BE2C (cell line): ENCODE measurements at regions not wholly inside any gene's neighbourhood (a gene's known extent, or its start where the extent isn't known, plus 50 kb on each side); places are given as distances from the start of the nearest gene placed in this dataset.

Experiments used
- DNase-seq: peaks from one replicate; pipeline ENCODE4 v3.0.0-alpha.2; 2020
- H3K27me3 ChIP-seq: fragments of 250-450 bp; sonication (Bioruptor Pico); 2 replicates; pipeline ENCODE4 v1.5.1; 2020; ENCODE audit warnings: mild to moderate bottlenecking
- H3K36me3 ChIP-seq: fragments of 250-450 bp; sonication (Bioruptor Pico); 2 replicates; pipeline ENCODE4 v1.5.1; 2020; ENCODE audit warnings: mild to moderate bottlenecking
- H3K4me1 ChIP-seq: fragments of 250-450 bp; sonication (Bioruptor Pico); 2 replicates; pipeline ENCODE4 v1.5.1; 2020
- H3K4me3 ChIP-seq: 2 replicates; pipeline ENCODE4 v1.5.1; 2011; ENCODE audit warnings: low read depth, low read length
- H3K9me3 ChIP-seq: fragments of 250-450 bp; sonication (Bioruptor Pico); 2 replicates; pipeline ENCODE4 v1.5.1; 2020
- CTCF ChIP-seq: IDR thresholded peaks from 2 replicates; pipeline ENCODE4 v1.5.1; 2012; ENCODE audit warnings: mild to moderate bottlenecking, low read depth, low read length

GRCh38 chr5:53241572-53241971 is 132.0 kb upstream of the MOCS2 start:
- no peak for TF ChIP-seq CTCF
- H3K27me3 ChIP-seq = no peaks in the 10 kb centered on the region

GRCh38 chr5:53243403-53243802 is 133.8 kb upstream of the MOCS2 start:
- no peaks in the 10 kb centered on the region for H3K36me3 ChIP-seq
- TF ChIP-seq CTCF = no peak
- no peak for DNase-seq

More at GRCh38 chr5:53241572-53241971, 132.0 kb upstream of the MOCS2 start:
- no peak for DNase-seq
- H3K9me3 ChIP-seq = no peaks in the 10 kb centered on the region
- no peaks in the 10 kb centered on the region for H3K4me1 ChIP-seq
- no peaks in the 10 kb centered on the region for H3K36me3 ChIP-seq
- H3K4me3 ChIP-seq = no peak overlapping the region

GRCh38 chr5:53246042-53246836 is 136.7 kb upstream of the MOCS2 start:
- Histone ChIP-seq H3K4me3 (no peak overlapping the region), H3K36me3 (no peaks in the 10 kb centered on the region), H3K27me3 (no peaks in the 10 kb centered on the region), H3K9me3 (no peaks in the 10 kb centered on the region), H3K4me1 (no peaks in the 10 kb centered on the region)
- DNase-seq = no peak
- TF ChIP-seq CTCF = no peak

More at GRCh38 chr5:53243403-53243802, 133.8 kb upstream of the MOCS2 start:
- no peaks in the 10 kb centered on the region for H3K27me3 ChIP-seq
- no peaks in the 10 kb centered on the region for H3K9me3 ChIP-seq
- H3K4me1 ChIP-seq = no peaks in the 10 kb centered on the region
- no peak overlapping the region for H3K4me3 ChIP-seq

GRCh38 chr5:53249529-53250200 is 140.1 kb upstream of the MOCS2 start:
- H3K4me3 ChIP-seq = no peak overlapping the region
- no peak for TF ChIP-seq CTCF
- H3K4me1 ChIP-seq = no peaks in the 10 kb centered on the region
- no peak for DNase-seq
- no peaks in the 10 kb centered on the region for H3K36me3 ChIP-seq
- no peaks in the 10 kb centered on the region for H3K9me3 ChIP-seq
- no peaks in the 10 kb centered on the region for H3K27me3 ChIP-seq

- TF ChIP-seq CTCF = no peak
- Histone ChIP-seq H3K4me1 (no peaks in the 10 kb centered on the region), H3K36me3 (no peaks in the 10 kb centered on the region), H3K27me3 (no peaks in the 10 kb centered on the region), H3K4me3 (no peak overlapping the region), H3K9me3 (no peaks in the 10 kb centered on the region)
- no peak for DNase-seq
Observed at GRCh38 chr5:53250201-53250550, 140.6 kb upstream of the MOCS2 start.

GRCh38 chr5:53253421-53253871 is 143.9 kb upstream of the MOCS2 start:
- Histone ChIP-seq H3K36me3 (no peaks in the 10 kb centered on the region), H3K9me3 (no peaks in the 10 kb centered on the region), H3K4me1 (no peaks in the 10 kb centered on the region), H3K27me3 (no peaks in the 10 kb centered on the region), H3K4me3 (no peak overlapping the region)
- TF ChIP-seq CTCF = no peak
- DNase-seq = no peak
